LNCaP clone FGC (cell line): ENCODE measurements at regions not wholly inside any gene's neighbourhood (a gene's known extent, or its start where the extent isn't known, plus 50 kb on each side); places are given as distances from the start of the nearest gene placed in this dataset.

ENCODE experiments used
- DNase-seq: peaks from one replicate; pipeline ENCODE4 v3.0.0-alpha.2; 2011; ENCODE audit warnings: low read depth
- H3K4me3 ChIP-seq: 2 replicates; pipeline ENCODE4 v1.5.1; 2011; ENCODE audit warnings: mild to moderate bottlenecking, low read depth, low read length, control low read depth
- CTCF ChIP-seq: IDR thresholded peaks from 2 replicates; pipeline ENCODE4 v1.5.1; 2012; ENCODE audit warnings: mild to moderate bottlenecking; ENCODE audit not compliant: control insufficient read depth, insufficient read depth; ENCODE audit errors: extremely low read depth

- TF ChIP-seq CTCF, result no peak
- no peak overlapping the region for H3K4me3 ChIP-seq
- DNase-seq, result no peak
Measured at GRCh38 chr10:9016930-9017329, 962.4 kb downstream of the GATA3 start.

GRCh38 chr10:9018195-9019173 lies 964.0 kb downstream of the GATA3 start:
- no peak for DNase-seq
- TF ChIP-seq CTCF, result no peak
- H3K4me3 ChIP-seq, result no peak overlapping the region

GRCh38 chr10:9023206-9023605 lies 968.7 kb downstream of the GATA3 start:
- no peak for DNase-seq
- H3K4me3 ChIP-seq, result no peak overlapping the region
- TF ChIP-seq CTCF, result no peak

- TF ChIP-seq CTCF, result no peak
- no peak overlapping the region for H3K4me3 ChIP-seq
- no peak for DNase-seq
Measured at GRCh38 chr10:9024210-9024609, 969.7 kb downstream of the GATA3 start.

- H3K4me3 ChIP-seq, result no peak overlapping the region
- no peak for TF ChIP-seq CTCF
- no peak for DNase-seq
Measured at GRCh38 chr10:9028231-9028630, 973.7 kb downstream of the GATA3 start.

GRCh38 chr10:9035355-9035754 lies 980.9 kb downstream of the GATA3 start:
- TF ChIP-seq CTCF, result no peak
- no peak overlapping the region for H3K4me3 ChIP-seq
- no peak for DNase-seq
